ENCODE measurements at regions not wholly inside any gene's neighbourhood (a gene's known extent, or its start where the extent isn't known, plus 50 kb on each side); places are given as distances from the start of the nearest gene placed in this dataset.
"Not testable (repeated sequence)": the region's sequence is repeated elsewhere in the genome, so short reads cannot be mapped to it uniquely, and the experiment has no call there.

DNA sequence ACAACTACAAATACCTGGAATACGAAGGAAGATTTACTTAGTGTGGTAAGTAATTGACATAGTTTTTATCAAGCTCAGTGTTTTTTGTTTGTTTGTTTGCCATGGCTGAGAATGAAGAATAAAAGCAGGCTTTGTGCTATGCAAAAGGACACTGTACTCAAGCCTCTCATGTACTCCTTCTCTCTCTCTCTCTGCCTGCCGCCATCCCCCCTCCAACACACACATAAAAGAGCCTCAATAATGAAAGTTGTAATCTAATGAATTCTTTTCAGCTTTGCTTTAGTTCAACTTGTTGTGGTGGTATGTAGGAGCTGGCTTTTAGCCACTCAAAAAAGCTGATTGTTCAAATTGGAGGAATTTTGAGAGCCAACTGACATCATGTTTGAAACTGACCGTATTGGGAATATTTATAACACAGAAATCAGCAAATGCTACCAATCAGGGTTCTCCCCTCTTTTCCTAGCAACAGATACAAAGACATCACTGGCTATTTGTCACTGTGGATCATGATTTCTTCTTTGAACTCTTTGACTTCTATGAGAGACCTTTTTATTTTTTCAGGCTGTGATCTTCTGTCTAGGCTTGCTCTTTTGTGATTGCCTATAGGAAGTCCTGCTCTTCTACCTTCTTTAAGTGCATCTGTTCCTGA is 1148.8 kb downstream of the RAPGEF2 start:
- no peak for DNase-seq

DNA sequence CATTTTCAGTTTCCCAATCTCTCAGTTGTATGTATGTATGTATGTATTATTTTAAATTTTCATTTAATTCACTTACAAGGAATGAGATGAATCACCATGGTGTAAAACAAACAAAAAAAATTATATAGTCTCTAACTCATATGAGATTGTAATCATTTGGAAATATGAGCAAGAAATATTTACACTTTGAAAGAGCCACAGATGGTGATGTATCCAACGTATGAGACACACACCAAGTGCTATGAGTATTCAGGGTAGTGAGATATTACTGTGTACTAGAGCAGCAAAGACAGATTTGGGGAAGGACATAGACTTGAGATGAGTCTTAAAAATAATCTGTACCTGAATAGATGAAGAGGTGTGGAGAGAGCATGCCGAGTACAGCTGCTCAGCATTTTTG is 1154.4 kb downstream of the RAPGEF2 start:
- DNase-seq, result no peak

DNA sequence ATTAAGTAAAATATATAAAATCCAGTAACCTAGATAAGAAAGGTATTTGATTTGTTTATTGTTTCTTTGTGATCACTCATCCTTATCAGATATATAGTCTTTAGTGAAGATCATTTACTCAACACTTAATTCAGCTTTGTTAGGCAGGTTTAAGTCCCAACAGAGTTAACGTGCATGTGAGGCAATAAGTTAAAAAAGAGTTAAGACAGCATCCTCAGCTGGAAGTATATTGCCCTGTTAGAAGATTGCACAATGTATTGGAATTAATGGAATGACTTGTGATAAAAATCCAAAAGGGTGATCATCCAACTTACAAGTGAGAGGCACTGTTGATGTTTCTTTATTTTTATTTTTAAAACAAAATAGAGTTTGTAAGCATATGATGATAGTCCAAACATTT is 1162.1 kb downstream of the RAPGEF2 start:
- no peak for DNase-seq

DNA sequence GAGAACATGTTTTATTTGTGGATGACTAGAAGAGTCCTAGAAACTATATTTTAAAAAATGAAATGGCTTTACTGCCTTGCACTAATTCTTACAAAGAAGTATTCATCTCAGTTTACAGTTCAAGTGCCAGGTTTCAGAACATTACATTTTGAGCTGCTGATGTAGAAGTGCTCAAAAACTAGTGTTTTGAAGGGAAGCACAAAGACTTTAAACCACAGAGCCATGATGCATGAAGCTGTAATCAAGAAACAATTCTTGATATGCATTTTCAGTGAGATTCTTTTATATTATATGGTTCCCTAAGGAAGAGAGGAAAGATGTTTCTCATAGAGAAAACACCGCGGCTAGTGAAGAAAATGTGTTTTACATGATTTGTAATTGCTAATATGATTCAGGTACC is 1163.0 kb downstream of the RAPGEF2 start:
- no peak for DNase-seq

DNA sequence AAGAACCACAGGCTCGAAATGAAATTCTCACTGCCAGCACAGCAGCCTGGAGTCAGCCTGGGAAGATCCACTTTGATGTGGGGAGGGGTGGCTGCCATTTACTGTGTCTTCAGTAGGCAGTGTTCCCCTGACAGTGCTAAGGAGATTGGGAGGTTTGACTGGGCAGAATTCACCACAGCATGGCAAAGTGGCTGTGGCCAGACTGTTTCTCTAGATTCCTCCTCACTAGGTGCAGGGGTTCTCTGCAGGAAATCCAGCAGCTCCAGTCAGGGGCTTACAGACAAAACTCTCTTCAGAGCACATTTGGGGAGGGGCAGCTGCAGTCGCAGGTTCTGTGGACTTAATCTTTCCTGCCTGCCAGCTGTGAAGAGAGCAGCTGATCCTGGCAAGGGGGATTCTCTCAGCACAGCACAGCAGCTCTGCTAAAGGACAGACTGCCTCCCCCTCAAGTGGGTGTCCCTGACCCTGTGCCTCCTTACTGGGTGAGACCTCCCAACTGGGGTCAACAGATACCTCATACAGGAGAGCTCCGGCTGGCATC is 1174.0 kb downstream of the RAPGEF2 start:
- DNase-seq, result no peak

DNA sequence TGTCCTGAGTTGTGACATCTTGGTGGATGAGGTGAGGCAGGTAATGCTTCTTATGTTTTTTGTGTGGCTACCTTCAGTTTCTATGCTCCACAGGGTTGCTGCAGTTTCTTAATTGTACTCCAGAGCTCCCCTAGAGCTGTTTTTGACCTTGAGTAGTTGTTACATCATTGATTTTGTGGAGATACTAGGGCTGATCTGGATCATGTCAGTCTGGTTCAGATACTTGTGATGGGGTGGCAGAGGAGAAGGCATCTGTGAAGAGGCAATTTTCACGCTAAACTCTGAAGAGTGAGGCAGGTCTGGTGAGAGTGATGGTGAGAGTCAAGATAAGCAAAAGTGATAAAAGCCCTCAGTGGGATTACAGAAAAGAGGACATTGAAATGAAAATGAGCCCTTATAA is 1180.2 kb downstream of the RAPGEF2 start:
- no peak for DNase-seq

DNA sequence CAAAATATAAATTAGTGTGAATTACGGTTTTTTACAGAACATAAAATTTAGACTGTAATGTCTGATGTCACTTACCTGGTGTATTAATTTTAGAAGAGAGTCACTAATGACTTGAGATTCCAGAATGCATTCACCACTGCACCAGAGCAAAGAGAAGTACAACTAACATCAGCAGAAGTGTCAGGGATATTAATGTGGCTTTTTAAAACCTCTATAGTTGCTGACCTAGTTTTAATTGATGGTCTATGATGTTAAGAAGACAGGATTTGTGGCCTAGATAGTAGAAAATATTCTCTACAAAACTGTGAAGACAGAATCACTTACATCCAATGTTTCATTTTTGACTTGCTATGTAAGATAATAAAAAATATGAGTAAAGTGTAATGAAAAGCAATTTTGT is 1181.6 kb downstream of the RAPGEF2 start:
- DNase-seq, result no peak

DNA sequence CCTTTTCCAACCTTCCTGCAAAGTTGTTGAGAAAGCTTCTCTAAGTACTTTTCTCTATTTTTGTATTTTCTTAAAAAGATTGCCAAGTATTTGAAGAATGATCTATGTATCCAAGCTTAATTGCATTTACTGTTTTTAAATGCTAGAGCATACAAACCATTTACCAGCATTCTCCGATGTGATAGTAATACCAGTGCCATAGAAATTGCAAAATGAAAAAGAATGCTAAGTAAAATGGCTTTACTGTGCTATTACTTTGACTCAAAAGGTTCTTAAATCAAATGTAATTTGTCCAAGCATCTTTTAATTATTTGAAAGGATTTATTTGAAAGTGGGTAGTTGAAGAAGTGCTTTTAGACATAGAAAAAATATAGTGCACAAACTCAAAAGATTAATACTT is 1183.2 kb downstream of the RAPGEF2 start:
- no peak for DNase-seq

DNA sequence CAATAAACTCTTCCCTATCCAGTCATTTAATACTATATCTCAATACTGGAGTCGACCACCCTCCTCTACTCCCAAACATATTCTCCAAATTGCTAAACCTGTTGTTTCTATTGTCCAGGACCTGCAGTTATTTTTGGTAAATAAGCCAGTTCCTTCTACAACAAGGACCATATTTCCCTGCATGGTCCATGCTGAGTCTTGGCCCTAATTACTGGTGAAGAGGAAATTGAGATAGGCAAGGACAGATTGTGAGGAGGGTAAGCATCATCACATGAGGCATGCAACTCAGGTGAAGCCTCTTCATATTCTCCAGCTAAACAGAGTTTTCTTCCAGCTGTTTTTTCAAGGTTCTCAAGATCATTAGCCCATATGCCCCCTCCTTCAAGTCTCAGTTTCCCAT is 1193.6 kb downstream of the RAPGEF2 start:
- no peak for DNase-seq

DNA sequence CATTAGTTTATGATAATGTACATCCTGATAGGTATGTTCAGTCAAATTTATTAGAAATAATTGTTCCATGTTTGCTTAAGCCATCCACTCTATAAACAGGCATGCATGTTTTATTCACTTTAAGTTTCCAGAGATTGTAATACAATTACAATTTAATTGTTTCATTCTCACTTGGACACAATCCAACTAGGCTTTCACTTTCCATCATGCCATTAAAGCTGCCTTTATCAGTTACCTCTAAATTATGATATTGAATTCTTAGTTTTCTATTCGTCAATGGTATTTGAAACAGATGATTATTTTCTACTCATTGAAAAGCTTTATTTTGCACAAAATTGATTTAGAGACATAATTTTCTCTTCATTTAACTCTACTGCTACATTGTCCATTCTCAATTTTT is 1196.3 kb downstream of the RAPGEF2 start:
- DNase-seq, result no peak

DNA sequence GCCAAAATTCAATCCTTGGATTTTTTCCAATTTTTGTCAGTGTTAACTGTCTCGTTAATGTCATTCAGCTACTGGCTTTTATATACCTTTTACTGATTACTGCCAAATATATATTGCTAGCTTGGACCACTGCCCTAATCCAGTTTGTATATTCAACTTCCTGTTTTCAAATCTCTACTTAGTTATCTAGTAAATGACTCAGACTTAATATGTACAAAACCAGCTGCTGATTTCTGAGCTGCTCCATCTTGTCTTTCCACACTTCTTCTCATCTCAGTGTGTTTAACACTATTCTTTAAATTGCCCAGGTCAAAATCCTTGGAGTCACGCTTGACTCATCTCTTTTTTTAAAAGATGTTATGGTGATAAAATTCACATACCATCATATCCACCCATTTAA is 1196.7 kb downstream of the RAPGEF2 start:
- peak; percentile 57 for DNase-seq

DNA sequence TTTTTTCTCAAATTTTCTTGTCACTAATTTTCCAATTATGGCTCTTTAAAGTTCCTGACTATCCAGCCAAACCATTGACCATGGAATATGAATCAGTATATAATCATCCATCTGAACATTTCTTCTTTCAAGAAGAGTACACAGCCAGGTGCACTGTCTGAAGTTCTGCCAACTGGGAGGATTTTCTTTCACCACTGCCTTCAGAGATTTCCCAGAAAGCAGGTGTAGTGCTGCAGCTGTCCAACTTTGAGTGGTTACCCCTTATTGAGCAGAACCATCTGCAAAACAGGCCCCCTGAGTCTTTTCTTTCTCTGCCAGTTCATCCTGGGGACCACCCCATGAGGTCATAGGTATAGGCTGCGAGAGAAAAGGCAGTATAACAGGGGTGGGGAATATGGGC is 1213.2 kb downstream of the RAPGEF2 start:
- DNase-seq, result no peak

DNA sequence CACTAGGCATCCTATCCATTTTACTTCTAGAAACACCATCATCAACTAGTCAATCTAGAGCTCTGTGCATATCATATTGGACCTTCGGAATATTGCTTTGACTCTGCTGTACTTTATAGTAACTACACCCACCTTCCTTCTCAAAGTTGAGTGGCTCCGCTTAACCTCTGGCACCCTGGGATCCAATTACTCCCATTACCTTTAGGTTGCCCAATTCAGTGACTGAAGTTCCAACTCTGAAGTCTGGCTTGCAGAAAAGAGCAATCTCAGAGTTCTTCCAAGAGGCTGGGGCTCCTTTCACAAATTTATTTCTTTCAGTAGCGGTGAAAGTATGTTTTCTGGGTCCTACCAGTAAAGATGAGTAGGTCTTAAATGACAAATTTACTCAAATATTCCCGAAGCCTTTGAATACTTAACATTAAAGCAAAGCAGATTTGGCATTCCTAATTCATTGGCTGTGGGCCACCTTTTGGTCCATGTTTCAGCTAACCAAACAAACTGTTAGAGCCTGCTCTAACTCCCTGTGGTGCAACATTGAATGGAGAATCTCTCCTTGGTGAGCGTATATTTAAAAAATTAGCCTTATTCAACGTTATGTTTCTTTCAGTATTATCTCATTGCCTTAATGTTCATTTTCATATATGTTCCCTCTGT is 1215.8 kb downstream of the RAPGEF2 start:
- no peak for DNase-seq

DNA sequence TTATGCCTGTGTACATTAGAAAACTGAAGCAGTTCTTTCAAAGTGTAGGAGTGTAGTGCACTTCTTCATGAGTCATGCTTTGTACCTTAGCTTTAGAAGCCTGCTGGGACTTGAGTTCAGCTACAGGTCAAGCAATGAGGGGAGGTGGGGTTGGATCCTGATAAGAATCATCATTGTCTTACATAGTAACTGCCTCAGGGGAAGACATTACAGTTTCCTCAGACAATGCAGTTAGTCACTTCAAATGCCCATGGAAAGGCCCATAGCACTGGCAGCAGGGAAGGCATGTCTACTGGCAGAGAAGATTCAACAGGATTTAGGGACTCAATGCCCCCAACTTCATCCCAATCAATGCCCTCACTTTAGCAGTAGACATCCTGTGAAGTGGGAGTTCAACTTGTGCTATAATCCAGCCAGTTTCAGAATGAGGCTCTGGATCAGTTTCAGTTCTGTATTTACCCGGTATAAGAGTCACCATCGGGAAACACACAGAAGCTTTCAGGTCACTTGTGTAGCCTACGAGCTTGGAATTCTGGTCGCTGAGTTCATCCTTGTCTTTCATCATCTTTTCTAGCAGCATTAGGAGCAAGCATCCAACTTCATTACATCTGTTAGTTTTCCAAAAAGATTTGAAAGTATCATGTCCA is 1216.5 kb downstream of the RAPGEF2 start:
- DNase-seq, result peak; percentile 90

DNA sequence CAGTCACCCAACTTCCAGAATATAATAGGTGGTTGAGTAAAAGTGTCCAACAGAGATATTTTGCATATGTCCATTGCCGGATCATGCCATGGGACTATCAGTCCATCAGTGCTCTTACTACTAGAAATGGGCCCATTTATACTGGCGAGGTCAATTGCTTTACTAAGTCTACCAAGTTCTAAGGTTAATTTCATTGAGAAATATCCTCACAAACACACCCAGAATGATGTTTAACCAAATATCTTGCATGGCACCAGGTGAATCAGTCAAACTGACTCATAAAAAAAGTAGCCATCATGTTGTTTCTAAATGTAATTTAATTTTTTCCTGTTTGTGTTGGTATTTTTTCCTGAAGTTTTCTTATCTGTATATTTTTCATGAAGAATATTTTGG is 1217.0 kb downstream of the RAPGEF2 start:
- DNase-seq, result no peak

DNA sequence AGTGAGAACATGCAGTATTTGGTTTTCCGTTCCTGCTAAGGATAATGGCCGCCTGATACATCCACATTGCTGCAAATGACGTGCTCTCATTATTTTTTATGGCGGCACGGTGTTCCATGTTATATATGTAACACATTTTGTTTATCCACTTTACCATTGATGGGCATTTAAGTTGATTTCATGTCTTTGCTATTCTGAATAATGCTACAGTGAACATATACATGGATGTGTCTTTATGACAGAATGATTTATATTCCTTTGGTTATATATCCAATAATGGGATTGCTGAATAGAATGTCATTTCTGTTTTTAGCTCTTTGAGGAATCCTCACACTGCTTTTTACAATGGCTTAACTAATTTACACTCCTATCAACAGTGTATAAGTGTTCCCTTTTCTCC is 1223.2 kb downstream of the RAPGEF2 start:
- DNase-seq, result no peak

DNA sequence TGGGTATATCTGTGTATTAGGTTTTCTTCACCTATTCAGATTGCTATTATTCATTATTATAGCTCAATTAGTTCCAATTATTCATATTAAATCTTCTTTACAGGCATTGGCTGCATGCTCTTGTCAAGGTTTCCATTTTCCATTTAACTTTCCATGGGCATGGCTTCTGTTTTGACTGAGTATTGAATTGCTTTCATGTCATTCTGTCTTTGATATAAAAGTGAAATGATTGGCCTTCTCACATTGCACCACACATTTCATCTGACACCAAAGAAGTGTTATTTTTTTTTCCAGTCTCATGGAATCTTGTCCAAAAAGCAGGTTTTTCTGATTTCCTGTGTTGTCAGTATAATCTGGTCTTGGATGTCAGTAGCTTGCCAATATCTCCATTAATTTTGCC is 1244.3 kb downstream of the RAPGEF2 start:
- no peak for DNase-seq

DNA sequence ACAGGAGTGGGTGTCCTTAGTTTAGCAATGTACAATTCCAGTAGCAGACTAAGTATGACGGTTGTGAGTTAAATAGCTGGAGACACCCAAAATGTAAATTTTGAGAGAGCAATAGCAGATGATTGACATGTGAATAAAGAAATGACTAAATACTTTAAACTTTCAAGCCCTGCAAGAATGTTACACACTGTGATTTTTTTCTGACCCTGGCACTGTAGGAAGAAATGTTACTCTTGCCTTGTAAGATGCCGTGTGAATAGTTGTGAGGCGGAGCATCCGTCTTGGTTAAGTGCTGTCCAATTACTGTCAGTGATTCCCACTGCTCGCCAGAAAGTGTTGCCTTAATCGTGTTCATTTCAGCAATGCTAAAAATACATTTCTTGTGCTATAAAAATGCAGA is 1248.1 kb downstream of the RAPGEF2 start:
- no peak for DNase-seq

DNA sequence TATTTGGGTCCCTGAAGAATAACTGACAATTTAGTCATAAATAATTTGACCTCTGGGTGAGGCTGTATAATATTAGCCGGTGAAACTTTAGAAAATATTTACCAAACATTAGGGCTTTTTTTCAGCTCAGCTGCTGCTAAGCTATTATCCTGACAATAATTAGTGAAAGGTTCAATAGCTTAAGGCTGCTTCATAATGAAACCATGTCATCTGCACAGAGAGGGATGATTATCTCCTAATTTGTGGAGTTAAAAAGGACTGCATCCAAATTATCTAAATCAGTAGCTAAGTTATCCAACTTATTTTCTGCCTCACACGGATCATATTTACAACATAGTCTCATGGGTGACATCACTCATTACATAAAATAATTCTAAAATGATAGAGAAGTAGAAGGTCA is 1249.8 kb downstream of the RAPGEF2 start:
- no peak for DNase-seq

DNA sequence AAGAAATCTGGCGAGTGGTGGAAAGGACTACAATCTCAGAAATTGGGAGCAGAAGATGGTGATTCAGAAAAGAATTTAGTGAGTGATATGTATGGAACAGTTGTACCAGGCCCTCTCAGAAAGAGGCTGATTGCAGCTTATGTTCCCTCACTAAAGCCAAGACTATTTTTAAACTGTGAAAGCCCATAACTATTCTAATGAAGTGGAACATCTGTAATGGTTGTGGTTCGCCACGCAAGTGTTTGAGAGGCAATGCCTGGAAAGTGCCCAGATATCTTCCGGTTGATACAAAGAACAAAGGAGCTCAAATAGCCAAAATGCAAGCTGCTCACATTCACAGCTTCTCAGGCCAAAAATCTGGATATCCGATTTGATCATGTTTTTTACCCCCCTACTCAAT is 1250.7 kb downstream of the RAPGEF2 start:
- no peak for DNase-seq

DNA sequence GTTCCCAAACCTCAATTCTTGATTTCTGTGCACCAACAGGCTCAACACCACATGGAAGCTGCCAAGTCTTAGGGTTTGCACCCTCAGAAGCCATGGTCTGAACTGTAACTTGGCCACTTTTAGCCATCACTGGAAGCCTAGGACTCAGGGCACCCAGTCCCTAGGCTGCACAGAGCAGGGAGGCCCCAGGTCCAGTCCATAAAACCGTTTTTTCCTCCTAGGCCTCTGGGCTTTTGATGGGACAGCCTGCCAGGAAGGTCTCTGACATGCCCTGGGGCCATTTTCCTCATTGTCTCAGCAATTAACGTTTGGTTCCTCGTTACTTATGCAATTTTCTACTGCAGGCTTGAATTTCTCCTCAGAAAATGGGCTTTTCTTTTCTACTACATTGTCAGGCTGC is 1259.6 kb downstream of the RAPGEF2 start:
- DNase-seq, result no peak

DNA sequence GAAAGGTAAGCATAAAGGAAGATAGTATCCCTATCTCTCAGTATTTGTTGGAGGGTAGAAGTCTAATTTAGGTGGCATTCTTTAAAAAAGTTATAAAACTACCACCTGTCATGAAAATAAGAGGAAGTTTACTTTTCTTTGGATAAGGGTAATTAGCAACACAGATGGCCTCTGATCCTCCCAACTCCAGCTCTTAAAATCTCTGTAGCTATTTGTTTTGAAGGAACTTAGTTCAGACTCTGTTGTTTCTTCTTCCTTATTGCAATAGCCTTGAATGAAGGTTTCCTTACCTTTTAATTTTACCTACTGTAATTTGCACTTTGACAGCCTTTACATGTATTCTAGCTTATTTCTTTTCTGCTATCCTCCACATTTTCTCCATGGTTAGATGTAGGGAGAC is 1261.3 kb downstream of the RAPGEF2 start:
- no peak for DNase-seq

DNA sequence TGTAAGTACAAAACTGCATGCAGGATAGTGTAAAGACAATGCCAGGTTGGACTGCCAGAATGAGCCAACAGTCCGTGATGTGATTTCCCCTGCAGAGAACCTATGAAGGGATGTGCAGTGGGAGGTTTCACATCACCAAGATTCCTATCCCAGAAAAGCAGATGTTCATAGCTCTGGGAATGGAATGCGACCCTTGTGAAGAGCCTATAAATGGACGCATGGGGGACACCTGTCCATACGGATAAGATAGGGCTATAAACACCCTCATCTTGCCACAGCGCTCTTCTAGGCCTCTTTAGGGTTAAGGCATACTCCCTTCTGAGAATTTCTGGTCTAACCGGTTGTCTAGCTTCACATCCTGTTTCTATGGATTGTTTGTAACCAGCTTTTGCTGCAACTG is 1261.8 kb downstream of the RAPGEF2 start:
- DNase-seq, result not testable (repeated sequence)

DNA sequence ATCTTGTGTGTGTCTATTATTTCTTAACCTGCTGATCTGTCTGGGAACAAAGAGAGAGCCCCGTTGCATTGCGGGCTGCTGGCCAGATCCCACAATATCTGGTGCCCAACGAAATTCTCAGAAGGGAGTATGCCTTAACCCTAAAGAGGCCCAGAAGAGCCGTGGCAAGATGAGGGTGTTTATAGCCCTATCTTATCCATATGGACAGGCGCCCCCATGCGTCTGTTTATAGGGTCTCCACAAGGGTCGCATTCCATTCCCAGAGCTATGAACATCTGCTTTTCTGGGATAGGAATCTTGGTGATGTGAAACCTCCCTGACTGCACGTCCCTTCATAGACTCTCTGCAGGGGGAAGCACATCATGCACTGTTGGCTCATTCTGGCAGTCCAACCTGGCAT is 1262.5 kb downstream of the RAPGEF2 start:
- peak; percentile 69 for DNase-seq

All from OCI-M1 (cell line).